ENCODE measurements at regions not wholly inside any gene's neighbourhood (a gene's known extent, or its start where the extent isn't known, plus 50 kb on each side); places are given as distances from the start of the nearest gene placed in this dataset.

- TF ChIP-seq ZNF70 (CRISPR knock-in tag; IDR thresholded peaks at IDR 0.05) (no peak), ZFP30 (CRISPR knock-in tag; IDR thresholded peaks at IDR 0.05) (no peak), ISL1 (CRISPR knock-in tag; IDR thresholded peaks at IDR 0.05) (no peak), RARB (CRISPR knock-in tag; IDR thresholded peaks at IDR 0.05) (no peak), ZNF8 (CRISPR knock-in tag; IDR thresholded peaks at IDR 0.05) (no peak), PATZ1 (CRISPR knock-in tag; IDR thresholded peaks at IDR 0.05; ENCODE audit: borderline replicate concordance) (no peak), ZFP3 (CRISPR knock-in tag; IDR thresholded peaks at IDR 0.05) (no peak), SNAI2 (CRISPR knock-in tag; IDR thresholded peaks at IDR 0.05) (no peak), CREB5 (CRISPR knock-in tag; IDR thresholded peaks at IDR 0.05; ENCODE audit: low read depth) (no peak)
- TF ChIP-seq, protein P1, sequence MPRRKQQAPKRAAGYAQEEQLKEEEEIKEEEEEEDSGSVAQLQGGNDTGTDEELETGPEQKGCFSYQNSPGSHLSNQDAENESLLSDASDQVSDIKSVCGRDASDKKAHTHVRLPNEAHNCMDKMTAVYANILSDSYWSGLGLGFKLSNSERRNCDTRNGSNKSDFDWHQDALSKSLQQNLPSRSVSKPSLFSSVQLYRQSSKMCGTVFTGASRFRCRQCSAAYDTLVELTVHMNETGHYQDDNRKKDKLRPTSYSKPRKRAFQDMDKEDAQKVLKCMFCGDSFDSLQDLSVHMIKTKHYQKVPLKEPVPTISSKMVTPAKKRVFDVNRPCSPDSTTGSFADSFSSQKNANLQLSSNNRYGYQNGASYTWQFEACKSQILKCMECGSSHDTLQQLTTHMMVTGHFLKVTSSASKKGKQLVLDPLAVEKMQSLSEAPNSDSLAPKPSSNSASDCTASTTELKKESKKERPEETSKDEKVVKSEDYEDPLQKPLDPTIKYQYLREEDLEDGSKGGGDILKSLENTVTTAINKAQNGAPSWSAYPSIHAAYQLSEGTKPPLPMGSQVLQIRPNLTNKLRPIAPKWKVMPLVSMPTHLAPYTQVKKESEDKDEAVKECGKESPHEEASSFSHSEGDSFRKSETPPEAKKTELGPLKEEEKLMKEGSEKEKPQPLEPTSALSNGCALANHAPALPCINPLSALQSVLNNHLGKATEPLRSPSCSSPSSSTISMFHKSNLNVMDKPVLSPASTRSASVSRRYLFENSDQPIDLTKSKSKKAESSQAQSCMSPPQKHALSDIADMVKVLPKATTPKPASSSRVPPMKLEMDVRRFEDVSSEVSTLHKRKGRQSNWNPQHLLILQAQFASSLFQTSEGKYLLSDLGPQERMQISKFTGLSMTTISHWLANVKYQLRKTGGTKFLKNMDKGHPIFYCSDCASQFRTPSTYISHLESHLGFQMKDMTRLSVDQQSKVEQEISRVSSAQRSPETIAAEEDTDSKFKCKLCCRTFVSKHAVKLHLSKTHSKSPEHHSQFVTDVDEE (CRISPR knock-in tag; IDR thresholded peaks at IDR 0.05) = no peak
Measured at GRCh38 chr5:1735320-1735970, 64.2 kb downstream of the MRPL36 start.
